K562 (cell line): ENCODE measurements at regions not wholly inside any gene's neighbourhood (a gene's known extent, or its start where the extent isn't known, plus 50 kb on each side); places are given as distances from the start of the nearest gene placed in this dataset.

Experiments
- ATAC-seq: fragments of 200-7000 bp; cut with Tn5 transposase; 3 replicates; pipeline ENCODE4 v1.9.1; 2020; ENCODE audit warnings: moderate library complexity
- BruUV-seq: library from RNA; stranded (reverse); fragments of 400-500 nt; replicated peaks from 2 replicates; lab custom pipeline; 2021; lab: Mats Ljungman, UMichigan
- CTCF ChIA-PET: fragments of 300-600 bp; formaldehyde crosslinking; extraction: SDS; loops from one replicate; lab custom pipeline; 2021; ENCODE audit warnings: low intra/inter-chr PET ratio; lab: Yijun Ruan, JAX
- POLR2A ChIA-PET: fragments of 300-600, 350-650 bp; sonication (Branson Sonifier 250); formaldehyde crosslinking; extraction: SDS; loops from one replicate; lab custom pipeline; 2021; ENCODE audit warnings: antibody characterized with exemption, inconsistent platforms; lab: Yijun Ruan, JAX
- DNase-seq, 4 experiments: peaks; one replicate each; pipeline versions ENCODE4 v3.0.0 to v3.0.0-alpha.2; 2011 to 2018; ENCODE audit warnings: low spot score in 3 of 4, mixed read lengths in 3 of 4; ENCODE audit errors: extremely low read depth in 1 of 4
- FAIRE-seq: peaks from 2 replicates; lab custom pipeline; 2011; peaks lifted over from hg19 to GRCh38; lab: Jason Lieb, UNC
- H2AFZ ChIP-seq: 2 replicates; pipeline ENCODE4 v1.6.0; 2011; ENCODE audit warnings: low read depth, low read length, control low read depth, inconsistent platforms
- H3K27ac ChIP-seq: fragments of 200-600 bp; 3 replicates; pipeline ENCODE4 v1.8.0; 2011; ENCODE audit warnings: low read depth, mild to moderate bottlenecking, control low read depth, inconsistent platforms, low read length, moderate library complexity, mixed read lengths; ENCODE audit errors: extremely low read depth
- H3K27me3 ChIP-seq, 2 experiments: fragments of 300-600 bp in 1 of 2; 2 replicates in 1 of 2; 3 replicates in 1 of 2; pipeline versions ENCODE4 v1.6.0 to v1.8.0; 2011; ENCODE audit warnings: inconsistent platforms in 2 of 2, low read length in 2 of 2, mild to moderate bottlenecking in 1 of 2, mixed read lengths in 1 of 2, moderate library complexity in 1 of 2; ENCODE audit not compliant: control insufficient read depth in 2 of 2, insufficient read depth in 2 of 2
- H3K36me3 ChIP-seq: fragments of 300-600 bp; 3 replicates; pipeline ENCODE4 v1.8.0; 2011; ENCODE audit warnings: mild to moderate bottlenecking, low read length, inconsistent platforms; ENCODE audit not compliant: control insufficient read depth, insufficient read depth
- H3K4me1 ChIP-seq, 2 experiments: fragments of 200-600 bp in 1 of 2; replicated peaks in 1 of 2; 2 replicates in 1 of 2; 3 replicates in 1 of 2; pipeline versions ENCODE4 v1.5.1 to v1.8.0; 2011; ENCODE audit warnings: inconsistent platforms in 2 of 2, low read length in 2 of 2, mild to moderate bottlenecking in 1 of 2, mixed read lengths in 1 of 2, moderate library complexity in 1 of 2; ENCODE audit not compliant: control insufficient read depth in 2 of 2, insufficient read depth in 2 of 2
- H3K4me2 ChIP-seq: 2 replicates; pipeline ENCODE4 v1.6.1; 2011; ENCODE audit warnings: low read length, control low read depth, inconsistent platforms, mixed read lengths; ENCODE audit not compliant: insufficient read depth
- H3K4me3 ChIP-seq: fragments of 200-600 bp; sonication (generic), shearing (Covaris generic); 2 replicates; pipeline ENCODE4 v1.5.1; 2016; ENCODE audit warnings: control low read depth, inconsistent platforms
- H3K79me2 ChIP-seq: fragments of 200-600 bp; 3 replicates; pipeline ENCODE4 v1.8.0; 2011; ENCODE audit warnings: low read length, inconsistent platforms; ENCODE audit not compliant: control insufficient read depth, insufficient read depth
- H3K9ac ChIP-seq, 2 experiments: 2 replicates each; pipeline versions ENCODE4 v1.6.0 to v1.6.1; 2011; ENCODE audit warnings: low read depth in 2 of 2, low read length in 2 of 2, control low read depth in 1 of 2, inconsistent platforms in 1 of 2, mild to moderate bottlenecking in 1 of 2, mixed read lengths in 1 of 2; ENCODE audit not compliant: insufficient read depth in 1 of 2
- H3K9me1 ChIP-seq: one replicate; pipeline ENCODE4 v1.6.0; 2011; ENCODE audit warnings: inconsistent platforms, mild to moderate bottlenecking, low read length, moderate library complexity; ENCODE audit not compliant: control insufficient read depth, insufficient read depth
- H3K9me3 ChIP-seq: replicated peaks from 2 replicates; pipeline ENCODE4 v1.5.1; 2011; ENCODE audit warnings: low read depth, low read length, inconsistent platforms; ENCODE audit not compliant: control insufficient read depth, insufficient read depth
- H4K20me1 ChIP-seq: replicated peaks from 2 replicates; pipeline ENCODE4 v1.6.1; 2011; ENCODE audit warnings: low read length, inconsistent platforms, mixed read lengths; ENCODE audit not compliant: control insufficient read depth, insufficient read depth
- ARID2 ChIP-seq: fragments of 450-650 bp; IDR thresholded peaks from 2 replicates; pipeline ENCODE4 v1.6.1; 2017; ENCODE audit warnings: antibody characterized with exemption, mild to moderate bottlenecking
- ELF1 ChIP-seq: fragments of 200-800 bp; sonication (Bioruptor generic); IDR thresholded peaks from 2 replicates; pipeline ENCODE4 v1.6.1; 2016; ENCODE audit warnings: missing genetic modification characterization, missing compliant biosample characterization
- ETV5 ChIP-seq: sonication (generic); formaldehyde crosslinking; IDR thresholded peaks from 2 replicates; pipeline ENCODE4 v1.4.0; 2020; ENCODE audit warnings: low read depth, mild to moderate bottlenecking, missing genetic modification reagents
- FOXM1 ChIP-seq, 2 experiments: fragments of 450-650 bp in 1 of 2; sonication (generic) in 1 of 2; formaldehyde crosslinking in 1 of 2; IDR thresholded peaks; 2 replicates each; pipeline versions ENCODE4 v1.6.1 to v1.9.0; 2017 to 2022; ENCODE audit warnings: low read depth in 2 of 2, mild to moderate bottlenecking in 2 of 2, missing genetic modification reagents in 1 of 2, moderate library complexity in 1 of 2
- GTF2F1 ChIP-seq: IDR thresholded peaks from 2 replicates; pipeline ENCODE4 v1.6.1; 2011; ENCODE audit warnings: low read depth, low read length, improper control_type of control experiment
- HNRNPUL1 ChIP-seq: fragments of 200-400 bp; formaldehyde crosslinking; IDR thresholded peaks from 2 replicates; pipeline ENCODE4 v1.6.1; 2017; ENCODE audit warnings: low read length
- LARP7 ChIP-seq: fragments of 450-650 bp; IDR thresholded peaks from 2 replicates; pipeline ENCODE4 v1.6.1; 2016
- MIER1 ChIP-seq: fragments of 450-650 bp; IDR thresholded peaks from 2 replicates; pipeline ENCODE4 v1.6.1; 2016; ENCODE audit warnings: antibody characterized with exemption, mild to moderate bottlenecking, low read depth
- NCOA6 ChIP-seq: fragments of 450-650 bp; IDR thresholded peaks from 2 replicates; pipeline ENCODE4 v1.6.1; 2017; ENCODE audit warnings: mild to moderate bottlenecking
- SMAD3 ChIP-seq: fragments of 450-650 bp; formaldehyde crosslinking; conservative IDR thresholded peaks from 2 replicates; pipeline ENCODE4 v1.4.0; 2020; ENCODE audit warnings: mild to moderate bottlenecking
- SNRNP70 ChIP-seq: fragments of 200-400 bp; formaldehyde crosslinking; optimal IDR thresholded peaks from 2 replicates; pipeline ENCODE3; 2017; ENCODE audit warnings: low read depth, low read length
- TCF7L2 ChIP-seq: fragments of 150-350 bp; IDR thresholded peaks from 2 replicates; pipeline ENCODE4 v1.6.1; 2016; ENCODE audit warnings: low read depth, mild to moderate bottlenecking, low read length, moderate library complexity
- ZFPM2 ChIP-seq: fragments of 250-450 bp; sonication (Bioruptor Pico); IDR thresholded peaks from 2 replicates; pipeline ENCODE4 v1.5.1; 2022; ENCODE audit warnings: mild to moderate bottlenecking
- WGBS: fragments of 100-300 bp; shearing (Covaris generic); methylation state at CpG from one replicate; pipeline ENCODE4 v1.1.6; 2016; ENCODE audit warnings: low coverage, mixed read lengths; ENCODE audit not compliant: insufficient coverage; ENCODE audit errors: missing lambda C conversion rate; 5-methylcytosine and 5-hydroxymethylcytosine counted together
- in situ Hi-C: fragments of 300-500 bp; cut with MboI; formaldehyde crosslinking; loops from 4 replicates; pipeline ENCODE4 v1.15.0; 2018; ENCODE audit warnings: inconsistent platforms, mixed read lengths
- intact Hi-C: fragments of 100-400 bp; cut with micrococcal nuclease; formaldehyde crosslinking; loops from 2 replicates; pipeline ENCODE4 v1.14.2; 2022
- TF ChIP-seq, protein P1 (sequence below): fragments of 450-650 bp; IDR thresholded peaks from 2 replicates; pipeline ENCODE4 v1.6.1; 2016
- TF ChIP-seq, protein P2 (sequence below): IDR thresholded peaks from 3 replicates; pipeline ENCODE4 v1.6.1; 2011; ENCODE audit warnings: borderline replicate concordance, mild to moderate bottlenecking; ENCODE audit not compliant: insufficient read length, insufficient read depth
- TF ChIP-seq, protein P3 (sequence below): fragments of 200-800 bp; sonication (Bioruptor generic); IDR thresholded peaks from 2 replicates; pipeline ENCODE4 v1.6.1; 2017; ENCODE audit warnings: missing genetic modification characterization, missing compliant biosample characterization
- TF ChIP-seq, protein P4 (sequence below): sonication (generic); formaldehyde crosslinking; IDR thresholded peaks from 2 replicates; pipeline ENCODE4 v1.8.0; 2022; ENCODE audit warnings: mild to moderate bottlenecking, missing genetic modification reagents
- TF ChIP-seq, protein P5 (sequence below): fragments of 250-450 bp; sonication (Bioruptor Pico); IDR thresholded peaks from 2 replicates; pipeline ENCODE4 v1.9.0; 2021; ENCODE audit warnings: mild to moderate bottlenecking

DNA sequence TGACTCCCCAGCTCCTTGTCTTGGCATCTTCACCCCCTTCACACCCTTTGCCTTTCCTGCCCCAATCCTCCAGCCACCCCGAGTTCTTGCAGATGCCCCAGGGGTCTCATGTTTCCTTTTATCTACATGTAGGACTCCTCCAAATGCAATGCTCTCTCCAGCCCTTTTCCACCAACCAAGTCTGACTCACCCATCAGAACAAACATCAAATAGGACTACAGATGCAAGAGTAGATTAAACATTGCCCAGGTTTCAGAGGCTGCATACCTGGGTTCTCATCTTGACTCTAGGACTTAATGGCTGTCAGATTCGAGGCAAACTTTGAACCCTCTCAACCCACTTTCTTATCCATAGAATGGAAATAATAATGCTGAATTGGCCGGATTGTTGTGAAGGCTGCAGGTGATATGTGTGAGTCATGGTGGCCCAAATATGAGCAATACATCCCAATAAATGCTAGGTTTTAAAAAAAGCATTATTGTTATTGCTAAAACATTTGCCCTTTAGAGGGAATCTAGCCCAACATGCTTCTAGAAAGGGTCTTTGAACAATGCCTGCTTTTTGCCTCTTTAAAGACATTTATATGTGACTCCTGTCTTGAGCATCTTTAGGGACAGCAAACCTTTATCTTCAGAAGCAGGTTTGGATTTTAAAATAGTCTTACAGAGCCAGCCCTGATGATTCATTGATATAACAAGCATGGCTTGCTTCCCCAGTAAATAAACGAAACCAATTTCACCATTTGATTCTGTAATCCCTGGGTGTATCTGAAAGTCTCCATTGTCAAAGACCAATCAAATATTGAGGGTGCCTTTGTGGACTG, 310.1 kb downstream of the FOXL1 start:
- no peak overlapping the region for H3K4me2 ChIP-seq
- no peak for FAIRE-seq
- CTCF ChIA-PET: no interaction called here

More for the DNA sequence above, 310.1 kb downstream of the FOXL1 start:
- H3K27me3 ChIP-seq: peaks cover 6 to 36% of the 10 kb centered on the region in 2 experiments; a peak in 3 of 5 replicates
- no peaks in the 10 kb centered on the region for H3K79me2 ChIP-seq
- POLR2A ChIA-PET: no interaction called here
- H3K9ac ChIP-seq: no peak overlapping the region
- no peak overlapping the region for H3K4me3 ChIP-seq
- H3K9me3 ChIP-seq: no peaks in the 10 kb centered on the region
- TF ChIP-seq HNRNPUL1 (no peak), MIER1 (no peak), TCF7L2 (no peak), SMAD3 (CRISPR knock-in tag) (no peak), NCOA6 (no peak), GTF2F1 (no peak), ARID2 (no peak), ELF1 (no peak), FOXM1 (IDR thresholded peaks at IDR 0.05; ENCODE audit: low read depth) (no peak), FOXM1 (CRISPR knock-in tag; IDR thresholded peaks at IDR 0.05; ENCODE audit: low read depth) (no peak), SNRNP70 (no peak), ZFPM2 (CRISPR knock-in tag) (no peak), ETV5 (no peak), LARP7 (no peak)
- TF ChIP-seq, protein P1, sequence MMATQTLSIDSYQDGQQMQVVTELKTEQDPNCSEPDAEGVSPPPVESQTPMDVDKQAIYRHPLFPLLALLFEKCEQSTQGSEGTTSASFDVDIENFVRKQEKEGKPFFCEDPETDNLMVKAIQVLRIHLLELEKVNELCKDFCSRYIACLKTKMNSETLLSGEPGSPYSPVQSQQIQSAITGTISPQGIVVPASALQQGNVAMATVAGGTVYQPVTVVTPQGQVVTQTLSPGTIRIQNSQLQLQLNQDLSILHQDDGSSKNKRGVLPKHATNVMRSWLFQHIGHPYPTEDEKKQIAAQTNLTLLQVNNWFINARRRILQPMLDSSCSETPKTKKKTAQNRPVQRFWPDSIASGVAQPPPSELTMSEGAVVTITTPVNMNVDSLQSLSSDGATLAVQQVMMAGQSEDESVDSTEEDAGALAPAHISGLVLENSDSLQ: no peak
- TF ChIP-seq, protein P2, sequence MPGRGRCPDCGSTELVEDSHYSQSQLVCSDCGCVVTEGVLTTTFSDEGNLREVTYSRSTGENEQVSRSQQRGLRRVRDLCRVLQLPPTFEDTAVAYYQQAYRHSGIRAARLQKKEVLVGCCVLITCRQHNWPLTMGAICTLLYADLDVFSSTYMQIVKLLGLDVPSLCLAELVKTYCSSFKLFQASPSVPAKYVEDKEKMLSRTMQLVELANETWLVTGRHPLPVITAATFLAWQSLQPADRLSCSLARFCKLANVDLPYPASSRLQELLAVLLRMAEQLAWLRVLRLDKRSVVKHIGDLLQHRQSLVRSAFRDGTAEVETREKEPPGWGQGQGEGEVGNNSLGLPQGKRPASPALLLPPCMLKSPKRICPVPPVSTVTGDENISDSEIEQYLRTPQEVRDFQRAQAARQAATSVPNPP: no peak
- TF ChIP-seq, protein P3, sequence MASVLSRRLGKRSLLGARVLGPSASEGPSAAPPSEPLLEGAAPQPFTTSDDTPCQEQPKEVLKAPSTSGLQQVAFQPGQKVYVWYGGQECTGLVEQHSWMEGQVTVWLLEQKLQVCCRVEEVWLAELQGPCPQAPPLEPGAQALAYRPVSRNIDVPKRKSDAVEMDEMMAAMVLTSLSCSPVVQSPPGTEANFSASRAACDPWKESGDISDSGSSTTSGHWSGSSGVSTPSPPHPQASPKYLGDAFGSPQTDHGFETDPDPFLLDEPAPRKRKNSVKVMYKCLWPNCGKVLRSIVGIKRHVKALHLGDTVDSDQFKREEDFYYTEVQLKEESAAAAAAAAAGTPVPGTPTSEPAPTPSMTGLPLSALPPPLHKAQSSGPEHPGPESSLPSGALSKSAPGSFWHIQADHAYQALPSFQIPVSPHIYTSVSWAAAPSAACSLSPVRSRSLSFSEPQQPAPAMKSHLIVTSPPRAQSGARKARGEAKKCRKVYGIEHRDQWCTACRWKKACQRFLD (CRISPR knock-in tag): no peak
- TF ChIP-seq, protein P4, sequence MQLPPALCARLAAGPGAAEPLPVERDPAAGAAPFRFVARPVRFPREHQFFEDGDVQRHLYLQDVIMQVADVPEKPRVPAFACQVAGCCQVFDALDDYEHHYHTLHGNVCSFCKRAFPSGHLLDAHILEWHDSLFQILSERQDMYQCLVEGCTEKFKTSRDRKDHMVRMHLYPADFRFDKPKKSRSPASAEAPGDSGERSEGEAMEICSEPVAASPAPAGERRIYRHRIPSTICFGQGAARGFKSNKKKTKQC: no peak
- TF ChIP-seq, protein P5, sequence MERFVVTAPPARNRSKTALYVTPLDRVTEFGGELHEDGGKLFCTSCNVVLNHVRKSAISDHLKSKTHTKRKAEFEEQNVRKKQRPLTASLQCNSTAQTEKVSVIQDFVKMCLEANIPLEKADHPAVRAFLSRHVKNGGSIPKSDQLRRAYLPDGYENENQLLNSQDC (CRISPR knock-in tag): no peak
- TF ChIP-seq, all 486 proteins: peak for 0
- DNase-seq: no peak
- Histone ChIP-seq H3K27ac (no peak overlapping the region), H3K4me1 (no peaks in the 10 kb centered on the region), H3K36me3 (no peaks in the 10 kb centered on the region), H2AFZ (no peak overlapping the region), H4K20me1 (no peaks in the 10 kb centered on the region; the same call in 1 of the 2 replicates), H3K9me1 (no peaks in the 10 kb centered on the region)
- in situ Hi-C loops (no loop called here), intact Hi-C loops (no loop called here)
- no TSS peak for BruUV-seq
- ATAC-seq: no peak
- 0% methylated on average over 4 of the region's 4 CpGs for WGBS
